ENCODE measurements at regions not wholly inside any gene's neighbourhood (a gene's known extent, or its start where the extent isn't known, plus 50 kb on each side); places are given as distances from the start of the nearest gene placed in this dataset.

GRCh38 chr18:1267021-1267420 is 362.4 kb downstream of the ADCYAP1 start (continued):
- TF ChIP-seq PREB (CRISPR knock-in tag; IDR thresholded peaks at IDR 0.05; ENCODE audit: borderline replicate concordance) (no peak), ZNF416 (CRISPR knock-in tag; IDR thresholded peaks at IDR 0.05) (no peak), OVOL2 (CRISPR knock-in tag; IDR thresholded peaks at IDR 0.05; ENCODE audit: borderline replicate concordance) (no peak), ZNF281 (CRISPR knock-in tag; IDR thresholded peaks at IDR 0.05) (no peak), TP53 (CRISPR knock-in tag; IDR thresholded peaks at IDR 0.05) (no peak), E2F1 (CRISPR knock-in tag; IDR thresholded peaks at IDR 0.05) (no peak), JUN (CRISPR knock-in tag; IDR thresholded peaks at IDR 0.05) (no peak), KAT7 (CRISPR knock-in tag; IDR thresholded peaks at IDR 0.05; ENCODE audit: borderline replicate concordance) (no peak), ATF2 (CRISPR knock-in tag; IDR thresholded peaks at IDR 0.05; ENCODE audit: borderline replicate concordance, low read depth) (no peak)
- TF ChIP-seq, protein P1, sequence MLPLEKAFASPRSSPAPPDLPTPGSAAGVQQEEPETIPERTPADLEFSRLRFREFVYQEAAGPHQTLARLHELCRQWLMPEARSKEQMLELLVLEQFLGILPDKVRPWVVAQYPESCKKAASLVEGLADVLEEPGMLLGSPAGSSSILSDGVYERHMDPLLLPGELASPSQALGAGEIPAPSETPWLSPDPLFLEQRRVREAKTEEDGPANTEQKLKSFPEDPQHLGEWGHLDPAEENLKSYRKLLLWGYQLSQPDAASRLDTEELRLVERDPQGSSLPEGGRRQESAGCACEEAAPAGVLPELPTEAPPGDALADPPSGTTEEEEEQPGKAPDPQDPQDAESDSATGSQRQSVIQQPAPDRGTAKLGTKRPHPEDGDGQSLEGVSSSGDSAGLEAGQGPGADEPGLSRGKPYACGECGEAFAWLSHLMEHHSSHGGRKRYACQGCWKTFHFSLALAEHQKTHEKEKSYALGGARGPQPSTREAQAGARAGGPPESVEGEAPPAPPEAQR (CRISPR knock-in tag; IDR thresholded peaks at IDR 0.05) = no peak
- TF ChIP-seq, protein P2, sequence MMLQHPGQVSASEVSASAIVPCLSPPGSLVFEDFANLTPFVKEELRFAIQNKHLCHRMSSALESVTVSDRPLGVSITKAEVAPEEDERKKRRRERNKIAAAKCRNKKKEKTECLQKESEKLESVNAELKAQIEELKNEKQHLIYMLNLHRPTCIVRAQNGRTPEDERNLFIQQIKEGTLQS (CRISPR knock-in tag; conservative IDR thresholded peaks at IDR 0.05) = no peak

DNA sequence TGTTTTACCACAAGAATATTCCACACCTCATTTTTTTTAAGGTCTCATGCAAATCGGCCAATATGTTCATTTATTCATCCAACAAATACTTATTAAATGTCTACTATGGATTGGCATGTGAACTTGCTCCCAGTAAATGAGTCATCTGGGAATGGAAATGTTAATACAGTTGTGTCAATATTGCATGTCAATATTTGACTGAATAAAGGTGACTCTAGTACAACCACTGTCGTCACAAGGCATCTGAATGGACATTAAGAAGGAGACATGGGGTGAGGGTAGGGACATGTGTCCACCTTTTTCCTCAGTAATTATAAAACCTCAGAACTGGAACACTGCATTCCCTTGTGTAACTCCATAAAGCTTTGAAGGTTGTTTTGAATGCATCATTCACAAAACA is 365.4 kb downstream of the ADCYAP1 start:
- peaks cover 24% of the 10 kb centered on the region for H3K9me3 Mint-ChIP-seq
- no peak overlapping the region for H3K4me3 Mint-ChIP-seq
- ATAC-seq = no peak
- ChIA-PET POLR2A (no interaction called here), CTCF (no interaction called here)
- H3K27me3 Mint-ChIP-seq (ENCODE audit: low read depth) = no peaks in the 10 kb centered on the region; the same call in 1 of the 2 replicates
- no peak for DNase-seq (ENCODE audit: low spot score)
- no peaks in the 10 kb centered on the region for H3K4me1 Mint-ChIP-seq
- no peak overlapping the region for H3K27ac Mint-ChIP-seq
- TF ChIP-seq TEAD1 (CRISPR knock-in tag; IDR thresholded peaks at IDR 0.05) (no peak), PRRX2 (CRISPR knock-in tag; IDR thresholded peaks at IDR 0.05) (no peak), EMX1 (CRISPR knock-in tag; IDR thresholded peaks at IDR 0.05) (no peak), SP1 (CRISPR knock-in tag; conservative IDR thresholded peaks at IDR 0.05) (no peak), JAZF1 (CRISPR knock-in tag; IDR thresholded peaks at IDR 0.05) (no peak), ARID4B (CRISPR knock-in tag; IDR thresholded peaks at IDR 0.05; ENCODE audit: borderline replicate concordance) (no peak), E2F1 (CRISPR knock-in tag; IDR thresholded peaks at IDR 0.05) (no peak), NFATC4 (CRISPR knock-in tag; IDR thresholded peaks at IDR 0.05) (no peak)
- H3K36me3 Mint-ChIP-seq = no peaks in the 10 kb centered on the region

Measured in WTC11 (cell line).